GM23338 (cell line): ENCODE measurements at regions not wholly inside any gene's neighbourhood (a gene's known extent, or its start where the extent isn't known, plus 50 kb on each side); places are given as distances from the start of the nearest gene placed in this dataset.
"Not testable (repeated sequence)": the region's sequence is repeated elsewhere in the genome, so short reads cannot be mapped to it uniquely, and the experiment has no call there.

ENCODE experiments used
- CTCF ChIP-seq, 2 experiments: fragments of 200-600 bp in 1 of 2; sonication (generic) in 1 of 2; conservative IDR thresholded peaks; 2 replicates each; pipeline versions ENCODE4 v1.5.1 to v1.6.1; 2016 to 2017; ENCODE audit warnings: antibody characterized with exemption in 2 of 2, low read depth in 2 of 2, mild to moderate bottlenecking in 2 of 2, moderate library complexity in 1 of 2
- ETS1 ChIP-seq: IDR thresholded peaks from 2 replicates; pipeline ENCODE4 v1.6.1; 2016; ENCODE audit warnings: antibody characterized with exemption
- EZH2 ChIP-seq: fragments of 200-600 bp; sonication (generic); IDR thresholded peaks from one replicate; pipeline ENCODE4 v1.8.0; 2017; ENCODE audit warnings: antibody characterized with exemption, mild to moderate bottlenecking, low read depth; ENCODE audit not compliant: unreplicated experiment
- EZH2phosphoT487 ChIP-seq: fragments of 200-600 bp; sonication (generic); IDR thresholded peaks from one replicate; pipeline ENCODE4 v1.8.1; 2018; ENCODE audit warnings: antibody characterized with exemption; ENCODE audit not compliant: unreplicated experiment
- JUNB ChIP-seq: IDR thresholded peaks from one replicate; pipeline ENCODE4 v1.6.1; 2016; ENCODE audit warnings: antibody characterized with exemption; ENCODE audit not compliant: unreplicated experiment
- POLR2AphosphoS5 ChIP-seq: IDR thresholded peaks from 2 replicates; pipeline ENCODE4 v1.6.1; 2016; ENCODE audit warnings: antibody characterized with exemption, low read depth
- REST ChIP-seq: IDR thresholded peaks from one replicate; pipeline ENCODE4 v1.6.1; 2018; ENCODE audit warnings: antibody characterized with exemption; ENCODE audit not compliant: unreplicated experiment
- STAT1 ChIP-seq: IDR thresholded peaks from one replicate; pipeline ENCODE4 v1.6.1; 2016; ENCODE audit warnings: antibody characterized with exemption; ENCODE audit not compliant: unreplicated experiment
- ZNF114 ChIP-seq: fragments of 250-450 bp; sonication (Bioruptor Pico); IDR thresholded peaks from 2 replicates; pipeline ENCODE4 v1.5.0; 2020; ENCODE audit warnings: mild to moderate bottlenecking, moderate library complexity
- ZNF331 ChIP-seq: fragments of 250-450 bp; sonication (Bioruptor Pico); IDR thresholded peaks from 2 replicates; pipeline ENCODE4 v1.5.0; 2020; ENCODE audit warnings: low read depth, mild to moderate bottlenecking, moderate library complexity
- ZNF462 ChIP-seq: fragments of 250-450 bp; sonication (Bioruptor Pico); IDR thresholded peaks from 2 replicates; pipeline ENCODE4 v1.5.0; 2020; ENCODE audit warnings: mild to moderate bottlenecking, moderate library complexity

GRCh38 chr4:49514841-49515240 is 528.8 kb downstream of the CWH43 start:
- not testable (repeated sequence) for TF ChIP-seq CTCF (conservative IDR thresholded peaks at IDR 0.05; ENCODE audit: low read depth in 2 of 2); EZH2; REST; ZNF331 (CRISPR knock-in tag); ZNF114 (CRISPR knock-in tag); POLR2AphosphoS5; STAT1; JUNB; EZH2phosphoT487; ETS1; ZNF462 (CRISPR knock-in tag)
